ENCODE measurements at regions not wholly inside any gene's neighbourhood (a gene's known extent, or its start where the extent isn't known, plus 50 kb on each side); places are given as distances from the start of the nearest gene placed in this dataset.
A peak's percentile ranks its signal among the peaks of the same experiment; 100 is the strongest.
"Not testable (repeated sequence)": the region's sequence is repeated elsewhere in the genome, so short reads cannot be mapped to it uniquely, and the experiment has no call there.

DNA sequence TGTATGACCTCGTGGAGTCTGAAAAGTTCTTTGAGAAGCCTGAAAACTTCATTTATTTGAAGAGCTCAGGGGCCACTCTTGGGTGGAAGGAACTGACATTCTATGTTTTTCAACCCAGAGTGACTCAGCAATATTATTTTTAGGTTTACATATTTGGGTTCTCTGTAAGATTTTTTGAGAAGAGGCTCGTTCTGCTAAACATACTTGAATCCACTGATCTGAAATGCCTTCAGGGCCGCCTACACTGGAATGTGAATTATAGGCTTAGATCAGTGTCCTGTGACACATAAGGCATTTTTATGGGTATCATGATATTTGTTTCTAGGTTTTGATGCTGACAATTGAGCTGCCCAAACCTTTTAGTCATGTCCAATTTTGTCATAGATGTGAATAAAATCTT is 86.2 kb downstream of the PSAT1 start:
- peak; percentile 83 for DNase-seq

DNA sequence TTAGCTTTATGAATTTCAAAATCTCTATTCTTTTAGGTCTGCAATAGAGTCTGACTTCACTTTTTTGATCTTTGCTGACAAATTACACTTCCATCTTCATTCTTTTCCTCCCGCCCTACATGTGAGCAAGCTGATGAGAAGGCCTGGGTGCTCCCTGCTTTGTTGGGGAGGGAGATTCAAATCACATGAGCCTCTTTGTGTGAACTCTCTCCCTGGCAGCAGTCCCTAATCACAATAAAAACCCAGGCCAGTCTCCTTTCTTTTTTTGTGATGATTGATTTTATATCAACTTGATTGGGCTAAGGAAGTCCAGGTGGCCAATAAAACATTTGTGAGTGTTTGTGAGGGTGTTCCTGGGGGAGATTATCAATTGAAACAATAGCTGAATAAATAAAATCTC is 89.4 kb downstream of the PSAT1 start:
- DNase-seq = no peak

DNA sequence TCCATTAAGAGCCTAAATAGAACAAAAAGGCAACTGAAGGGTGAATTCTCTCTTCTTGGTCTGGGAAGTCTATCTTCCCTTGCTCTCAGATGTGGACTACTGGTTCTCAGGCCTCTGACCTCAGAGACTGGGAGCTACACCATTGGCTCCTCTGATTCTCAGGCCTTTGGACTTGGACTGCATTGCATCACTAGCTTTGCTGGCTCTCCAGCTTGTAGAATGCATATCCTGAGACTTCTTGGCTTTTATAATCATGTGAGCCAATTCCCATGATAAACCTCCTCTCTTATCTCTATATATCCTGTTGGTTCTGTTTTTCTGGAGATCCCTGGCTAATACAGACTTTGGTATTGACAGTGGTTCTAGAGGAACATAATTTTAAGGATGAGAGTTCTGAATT is 89.8 kb downstream of the PSAT1 start:
- no peak for DNase-seq

DNA sequence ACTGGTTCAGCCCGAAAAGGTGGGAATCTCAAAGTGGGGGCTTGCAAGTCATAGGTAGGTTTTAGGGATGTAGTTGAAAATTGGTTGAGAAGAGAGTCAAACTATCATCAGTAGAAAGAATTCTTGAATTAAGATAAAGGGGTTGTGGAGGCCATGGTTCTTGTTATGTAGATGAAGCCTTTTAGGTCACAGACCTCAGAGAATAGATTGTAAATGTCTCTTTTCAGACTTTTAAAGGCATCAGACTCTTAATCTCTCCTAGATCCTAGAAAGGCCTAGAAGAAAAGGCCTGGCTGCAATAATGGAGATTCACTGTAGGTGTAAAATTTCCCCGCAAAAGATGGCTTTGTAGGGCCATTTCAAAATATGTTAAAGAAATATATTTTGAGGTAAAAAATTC is 96.4 kb downstream of the PSAT1 start:
- no peak for DNase-seq

DNA sequence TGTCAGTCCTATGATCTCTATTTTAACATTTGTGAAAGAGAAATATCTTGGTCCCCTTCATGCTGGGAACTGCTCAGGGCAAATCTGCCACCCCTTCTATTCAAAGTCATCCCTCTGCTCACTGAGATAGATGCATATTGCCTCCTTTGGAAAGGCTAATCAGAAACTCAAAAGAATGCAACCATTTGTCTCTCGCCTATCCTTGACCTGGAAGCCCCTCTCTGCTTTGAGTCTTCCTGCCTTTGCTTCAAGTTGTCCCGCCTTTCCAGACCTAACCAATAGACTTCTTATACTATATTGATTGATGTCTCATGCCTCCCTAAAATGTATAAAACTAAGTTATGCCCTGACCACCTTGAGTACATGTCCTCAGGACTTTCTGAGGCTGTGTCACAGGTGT is 97.0 kb downstream of the PSAT1 start:
- DNase-seq = no peak

DNA sequence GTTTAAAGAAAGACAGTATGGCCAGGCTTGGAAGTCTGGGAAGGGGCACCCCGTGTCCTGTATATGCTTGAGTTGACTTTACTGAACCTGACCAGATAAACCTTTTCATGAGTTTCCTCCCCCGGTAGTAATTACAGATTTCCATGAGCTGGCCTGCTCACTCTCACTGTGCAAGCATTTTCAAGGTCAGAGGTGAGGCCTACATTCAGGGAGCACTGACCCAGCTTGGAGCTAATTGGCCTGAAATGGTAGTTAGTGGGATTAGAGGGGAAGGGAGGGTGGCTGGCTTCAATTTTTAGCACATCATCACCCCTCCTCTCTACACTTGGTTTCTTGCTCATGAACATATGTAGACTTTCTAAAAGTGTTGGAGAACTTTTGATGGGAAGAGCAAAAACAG is 99.2 kb downstream of the PSAT1 start:
- peak; percentile 17 for DNase-seq

DNA sequence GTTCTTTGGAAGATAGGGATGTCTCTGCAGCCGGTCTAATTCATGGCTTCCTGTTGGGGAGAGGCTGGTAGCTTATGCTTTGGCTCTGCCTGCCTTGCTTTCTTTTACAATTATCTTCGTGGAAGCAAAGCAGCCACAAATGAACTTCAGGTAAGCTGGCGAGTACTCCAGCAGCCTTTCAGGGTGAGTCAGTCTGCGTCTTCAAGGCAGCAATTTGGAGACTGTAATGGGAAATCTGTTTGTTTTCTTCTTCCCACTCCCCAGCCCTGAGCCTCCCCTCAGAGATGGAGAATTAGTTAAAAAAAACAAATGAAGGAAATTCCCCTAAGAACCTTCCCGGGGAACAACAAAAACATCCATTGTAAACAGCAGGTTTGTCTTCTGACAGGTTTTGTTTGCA is 100.1 kb downstream of the PSAT1 start:
- DNase-seq = no peak

DNA sequence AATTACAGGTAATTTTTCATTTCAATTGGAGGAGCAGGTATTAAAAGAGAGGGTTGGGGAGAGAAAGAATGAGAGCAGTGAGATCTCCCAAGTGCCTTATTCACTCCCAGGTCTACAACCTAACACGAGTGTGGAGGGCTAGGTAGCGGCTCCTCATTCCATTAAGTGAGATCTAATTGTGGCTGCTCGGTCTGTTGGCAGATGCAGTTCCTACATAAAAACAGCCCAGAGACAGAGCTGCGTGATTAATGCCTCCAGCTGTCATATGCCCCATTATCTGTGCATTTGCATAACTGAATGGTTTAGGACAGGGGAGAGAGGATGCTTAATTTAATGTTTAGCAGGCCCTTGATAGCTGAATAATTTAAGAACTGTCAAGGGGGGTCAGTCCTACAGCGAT is 100.5 kb downstream of the PSAT1 start:
- DNase-seq = no peak

DNA sequence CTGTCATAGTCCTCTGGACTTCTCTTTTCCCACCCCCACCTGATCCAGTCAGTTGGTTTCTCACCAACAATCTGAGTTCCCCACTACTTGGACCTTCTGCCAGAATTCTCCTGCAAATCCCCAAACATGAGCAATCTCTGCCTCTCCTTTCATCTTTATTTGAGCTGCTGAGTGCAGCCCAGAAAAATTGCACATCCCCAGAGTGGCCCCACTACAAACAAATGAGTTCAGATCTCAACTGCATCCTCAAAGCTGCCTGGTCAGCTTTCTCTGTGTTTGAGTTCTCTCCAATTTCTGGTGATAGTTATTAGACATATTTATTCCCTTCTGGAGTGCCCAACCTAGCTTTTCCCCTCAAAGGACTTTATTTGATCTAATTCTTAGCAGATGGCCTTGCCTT is 102.2 kb downstream of the PSAT1 start:
- DNase-seq = no peak

DNA sequence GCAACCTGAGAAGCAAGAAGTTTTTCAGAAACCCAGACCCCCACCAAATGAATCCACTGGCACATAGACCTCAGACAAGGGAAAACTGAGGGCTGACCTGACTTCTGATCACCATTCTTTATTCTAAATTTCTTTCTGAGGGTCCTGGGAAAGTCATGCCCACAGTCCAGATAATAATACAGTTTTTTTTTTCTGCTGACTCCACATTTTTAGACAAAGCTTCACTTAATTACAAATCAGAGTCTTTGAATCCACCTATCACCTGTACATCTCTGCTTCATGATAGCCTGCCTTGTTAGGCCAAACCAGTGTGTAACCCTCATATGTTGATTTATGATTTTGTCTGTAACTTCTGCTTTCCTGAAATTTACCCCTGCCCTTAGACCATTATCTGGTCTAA is 103.6 kb downstream of the PSAT1 start:
- DNase-seq = no peak

DNA sequence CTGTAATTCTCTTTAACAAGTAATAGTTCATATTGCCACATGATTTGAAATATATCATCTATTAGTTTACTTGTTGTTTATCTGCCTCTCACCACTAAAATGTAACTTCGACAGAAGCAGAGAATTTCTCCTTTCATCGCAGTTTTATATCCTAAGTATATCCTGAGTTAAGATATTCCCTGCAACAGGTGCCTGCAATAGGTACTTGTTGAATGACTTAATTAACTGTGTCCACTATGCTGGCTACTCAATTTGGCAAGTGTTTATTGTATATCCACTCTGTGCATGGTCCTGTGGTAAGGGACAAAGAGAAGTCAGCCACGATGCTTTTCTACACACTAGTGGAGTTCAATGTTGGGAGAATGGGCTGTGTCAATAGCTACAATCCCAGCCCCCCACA is 108.5 kb downstream of the PSAT1 start:
- no peak for DNase-seq

DNA sequence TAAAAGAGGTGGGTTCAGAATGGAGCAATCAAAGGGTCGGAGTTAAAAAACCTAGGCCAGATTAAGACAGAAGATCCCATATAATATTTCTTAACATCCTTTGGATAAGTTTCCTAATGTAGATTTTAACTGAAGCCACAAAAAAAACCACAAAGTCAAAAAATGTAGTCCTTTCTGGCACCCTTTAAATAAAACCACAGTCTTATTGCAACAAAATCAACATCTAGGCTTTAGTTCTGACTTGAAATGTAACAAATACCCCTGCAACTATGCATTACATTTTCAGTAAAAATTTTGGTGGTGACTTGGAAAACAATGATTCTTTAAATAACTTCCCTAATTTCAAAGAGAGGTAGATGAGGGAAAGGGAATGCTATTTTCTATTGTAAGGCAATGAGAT is 109.2 kb downstream of the PSAT1 start:
- DNase-seq = no peak

DNA sequence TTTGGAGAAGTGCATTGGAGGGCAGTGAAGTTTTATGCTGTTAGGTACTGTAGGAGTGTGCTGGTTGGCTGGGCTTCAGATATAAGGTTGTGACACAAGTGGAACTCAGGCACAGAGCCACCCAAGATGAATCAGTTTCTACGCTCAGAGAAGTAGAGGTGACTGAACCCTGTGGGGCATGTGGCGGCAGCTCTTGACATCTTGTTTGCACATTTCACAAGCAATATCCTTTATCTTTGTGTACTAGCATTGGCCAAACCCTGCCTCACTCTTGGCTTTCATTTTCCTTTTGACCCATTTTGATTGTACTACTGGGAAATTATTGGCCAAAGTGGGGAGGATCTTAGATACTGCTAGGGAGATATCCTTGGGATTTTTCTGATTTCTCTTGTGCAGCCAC is 110.0 kb downstream of the PSAT1 start:
- no peak for DNase-seq

DNA sequence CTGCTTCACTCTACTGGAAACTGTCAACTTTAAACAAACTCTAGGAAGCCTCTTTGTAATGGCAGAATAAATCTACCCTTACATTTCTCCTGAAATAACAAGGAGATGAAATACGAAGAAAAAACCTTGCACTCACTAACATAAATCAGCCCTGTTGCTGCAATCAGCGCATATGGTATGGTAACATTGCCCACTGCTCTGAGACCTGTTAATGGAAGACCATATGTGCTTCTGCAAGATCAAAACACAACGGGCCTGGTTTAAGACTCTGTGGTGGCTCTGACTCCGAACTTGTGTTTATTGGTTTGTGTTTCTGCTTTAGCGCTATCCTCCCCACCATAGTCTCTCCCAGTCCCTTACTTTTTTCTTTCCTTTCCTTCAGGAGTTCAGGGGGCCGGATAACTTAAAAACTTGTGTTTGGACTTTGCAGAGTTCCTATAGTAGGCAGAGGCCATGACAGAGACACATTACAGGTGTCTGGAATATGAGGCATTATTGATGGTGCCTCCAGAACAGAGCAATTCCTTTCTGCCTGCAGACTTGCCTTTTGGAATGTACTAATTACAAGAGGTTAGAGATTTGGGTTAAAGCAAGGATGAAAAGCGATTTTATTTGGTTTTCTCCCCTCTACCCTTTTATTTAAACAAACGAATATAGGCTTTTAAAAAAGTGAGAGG is 110.8 kb downstream of the PSAT1 start:
- DNase-seq = no peak

DNA sequence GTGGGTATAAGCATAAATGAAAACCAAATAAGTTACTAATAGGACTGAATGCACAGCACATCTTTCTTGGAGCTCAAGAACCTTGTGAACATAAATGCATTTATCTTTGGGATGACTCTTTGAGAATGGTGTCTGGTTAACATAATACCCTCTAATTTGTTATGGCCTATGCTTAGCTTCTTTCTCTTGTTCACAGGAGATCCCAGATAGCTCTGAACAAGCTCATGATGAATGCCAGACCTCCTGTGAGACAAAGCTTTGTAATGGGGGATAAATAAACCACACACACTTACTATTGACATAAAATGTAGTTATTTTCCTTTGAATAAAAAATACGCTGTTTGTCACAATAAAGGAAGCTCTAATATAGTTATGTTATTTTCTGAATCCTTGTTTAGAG is 111.5 kb downstream of the PSAT1 start:
- no peak for DNase-seq

DNA sequence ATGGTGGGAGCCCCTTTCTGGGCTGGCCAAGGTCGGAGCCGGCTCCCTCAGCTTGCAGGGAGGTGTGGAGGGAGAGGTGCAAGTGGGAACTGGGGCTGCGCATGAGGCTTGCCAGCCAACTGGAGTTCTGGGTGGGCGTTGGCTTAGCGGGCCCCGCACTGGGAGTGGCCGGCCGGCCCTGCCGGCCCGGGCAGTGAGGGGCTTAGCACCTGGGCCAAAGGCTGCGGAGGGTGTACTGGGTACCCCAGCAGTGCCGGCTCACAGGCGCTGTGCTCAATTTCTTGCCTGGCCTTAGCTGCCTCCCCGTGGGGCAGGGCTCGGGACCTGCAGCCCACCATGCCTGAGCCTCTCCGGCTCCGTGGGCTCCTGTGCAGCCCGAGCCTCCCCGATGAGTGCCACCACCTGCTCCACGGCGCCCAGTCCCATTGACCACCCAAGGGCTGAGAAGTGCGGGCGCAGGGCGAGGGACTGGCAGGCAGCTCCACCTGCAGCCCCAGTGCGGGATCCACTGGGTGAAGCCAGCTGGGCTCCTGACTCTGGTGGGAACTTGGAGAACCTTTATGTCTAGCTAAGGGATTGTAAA is 113.1 kb downstream of the PSAT1 start:
- DNase-seq = not testable (repeated sequence)

DNA sequence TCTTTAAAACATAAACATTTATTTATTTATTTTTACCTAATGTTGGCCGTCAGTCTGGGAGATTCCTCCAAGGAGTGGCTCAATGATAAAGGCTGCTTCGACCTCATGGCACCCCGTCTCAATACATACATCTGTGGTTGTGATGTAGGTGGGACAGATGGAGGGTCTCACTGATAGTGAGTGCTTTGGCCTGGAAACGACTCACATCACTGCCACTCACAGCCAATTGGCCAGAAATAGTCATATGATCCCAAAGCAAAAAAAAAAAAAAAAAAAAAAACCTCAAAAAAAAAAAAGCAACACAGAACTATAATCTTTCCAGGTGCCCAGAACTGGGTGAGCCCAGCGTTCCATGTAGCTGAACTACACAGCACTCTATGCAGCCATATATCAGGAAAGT is 125.4 kb downstream of the PSAT1 start:
- DNase-seq = no peak

DNA sequence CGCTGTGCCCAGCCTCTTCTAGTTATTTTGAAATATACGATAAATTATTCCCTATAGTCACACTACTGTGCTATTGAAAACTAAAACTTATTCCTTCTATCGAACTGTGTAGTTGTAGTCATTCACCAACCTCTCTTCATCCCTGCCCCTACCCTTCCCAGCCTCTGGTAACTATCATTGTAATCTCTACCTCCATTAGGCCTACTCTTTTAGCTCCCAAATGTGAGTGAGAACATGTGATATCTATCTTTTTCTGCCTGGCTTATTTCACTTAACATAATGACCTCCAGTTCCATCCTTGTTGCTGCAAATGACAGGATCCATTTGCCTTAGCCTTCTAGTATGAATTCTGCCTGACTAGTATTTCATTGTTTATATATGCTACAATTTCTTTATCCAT is 127.4 kb downstream of the PSAT1 start:
- no peak for DNase-seq

DNA sequence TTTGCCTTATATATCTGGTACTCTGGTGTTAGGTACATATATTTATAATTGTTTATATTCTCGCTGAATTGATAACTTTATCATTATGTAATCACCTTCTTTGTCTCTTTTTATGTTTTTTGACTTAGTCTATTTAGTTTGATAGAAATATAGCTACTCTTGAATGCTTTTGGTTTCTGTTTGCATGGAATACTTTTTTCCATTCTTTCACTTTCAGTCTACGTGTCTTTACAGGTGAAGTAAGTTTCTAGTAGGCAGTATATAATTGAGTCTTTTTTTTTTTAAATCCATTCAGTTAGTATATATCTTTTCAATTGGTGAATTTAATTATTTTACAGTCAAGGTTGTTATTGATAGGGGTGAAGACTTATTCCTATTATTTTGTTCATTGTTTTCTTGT is 131.7 kb downstream of the PSAT1 start:
- no peak for DNase-seq

DNA sequence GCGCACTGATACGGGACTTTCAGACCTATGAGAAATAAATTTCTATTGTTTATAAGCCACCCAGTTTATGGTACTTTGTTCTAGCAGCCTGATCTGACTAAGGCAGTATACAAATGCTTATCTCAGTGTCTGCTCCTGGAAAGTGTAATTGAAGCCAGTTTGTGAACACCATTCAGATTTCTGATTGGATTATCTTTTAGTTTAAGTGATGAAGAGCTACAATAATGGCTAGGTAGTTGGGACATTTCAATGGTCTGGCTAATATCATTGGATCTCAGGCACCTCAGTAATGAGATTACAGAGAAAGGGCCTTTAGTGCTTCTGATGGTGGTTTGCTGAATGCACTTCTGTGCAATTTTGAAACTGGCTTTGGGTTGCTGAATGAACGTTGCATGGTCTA is 133.5 kb downstream of the PSAT1 start:
- DNase-seq = no peak

DNA sequence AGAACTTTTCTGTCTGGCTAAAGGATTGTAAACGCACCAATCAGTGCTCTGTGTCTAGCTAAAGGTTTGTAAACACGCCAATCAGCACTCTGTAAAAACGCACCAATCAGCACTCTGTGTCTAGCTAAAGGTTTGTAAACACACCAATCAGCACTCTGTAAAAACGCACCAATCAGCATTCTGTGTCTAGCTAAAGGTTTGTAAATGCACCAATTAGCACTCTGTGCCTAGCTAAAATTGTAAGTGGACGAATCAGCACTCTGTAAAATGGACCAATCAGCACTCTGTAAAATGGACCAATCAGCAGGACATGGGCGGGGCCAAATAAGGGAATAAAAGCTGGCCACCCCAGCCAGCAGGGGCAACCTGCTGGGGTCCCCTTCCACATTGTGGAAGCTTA is 134.1 kb downstream of the PSAT1 start:
- not testable (repeated sequence) for DNase-seq

DNA sequence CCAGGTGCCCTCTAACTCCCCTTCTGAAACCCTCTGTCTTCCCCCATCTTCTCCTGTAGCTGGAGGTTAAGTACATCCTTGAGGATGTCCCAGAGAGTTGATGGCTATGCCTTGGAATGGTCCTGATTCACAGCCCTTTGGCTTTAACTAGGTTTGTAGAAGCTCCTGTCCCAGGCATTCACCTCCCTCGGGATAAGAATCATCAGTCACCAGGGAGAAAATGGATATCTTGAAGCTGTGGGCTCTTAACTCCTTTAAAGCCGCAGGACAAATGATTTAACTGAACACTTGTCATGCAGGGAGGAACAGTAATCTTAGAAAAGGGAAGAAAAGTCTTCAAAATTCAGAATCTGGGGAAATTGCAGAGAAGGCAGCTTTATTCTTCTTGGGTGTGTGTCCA is 139.9 kb downstream of the PSAT1 start:
- DNase-seq = no peak

DNA sequence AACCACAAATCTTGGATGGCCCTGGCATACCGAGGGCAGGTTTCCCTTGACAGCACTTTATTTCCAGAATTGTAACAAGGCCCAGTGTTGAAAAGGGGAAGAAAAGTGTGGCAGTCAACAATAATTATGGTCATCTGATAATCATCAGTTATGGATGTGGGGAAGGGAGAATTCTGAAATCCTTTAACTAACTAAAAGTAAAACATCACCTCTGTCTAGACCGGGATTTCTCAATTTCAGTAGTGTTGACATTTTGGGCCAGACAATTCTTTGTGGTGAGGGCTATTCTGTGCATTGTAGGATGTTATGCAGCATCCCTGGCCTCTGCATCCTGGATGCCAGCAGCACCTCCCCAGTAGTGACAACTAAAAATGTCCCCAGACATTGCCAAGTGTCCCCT is 140.4 kb downstream of the PSAT1 start:
- no peak for DNase-seq

DNA sequence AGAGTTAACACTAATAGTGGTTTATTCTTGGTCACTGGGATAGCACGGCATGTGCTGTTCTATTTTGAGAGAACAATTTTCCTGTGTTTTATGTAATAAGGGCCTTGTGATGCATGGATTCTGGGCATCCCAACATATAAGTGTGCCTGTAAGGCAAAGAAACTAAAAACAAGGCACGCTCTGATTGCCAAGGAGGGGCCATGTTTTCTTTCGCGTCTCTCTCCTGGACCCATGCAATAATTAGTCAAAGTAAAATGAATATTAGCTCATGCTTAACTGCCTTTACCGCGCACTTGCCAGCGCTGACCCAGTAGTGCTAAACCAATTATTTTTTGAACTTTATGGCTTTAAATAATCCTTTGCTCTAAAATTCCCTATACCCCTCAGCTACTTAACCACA is 140.9 kb downstream of the PSAT1 start:
- DNase-seq = no peak

DNA sequence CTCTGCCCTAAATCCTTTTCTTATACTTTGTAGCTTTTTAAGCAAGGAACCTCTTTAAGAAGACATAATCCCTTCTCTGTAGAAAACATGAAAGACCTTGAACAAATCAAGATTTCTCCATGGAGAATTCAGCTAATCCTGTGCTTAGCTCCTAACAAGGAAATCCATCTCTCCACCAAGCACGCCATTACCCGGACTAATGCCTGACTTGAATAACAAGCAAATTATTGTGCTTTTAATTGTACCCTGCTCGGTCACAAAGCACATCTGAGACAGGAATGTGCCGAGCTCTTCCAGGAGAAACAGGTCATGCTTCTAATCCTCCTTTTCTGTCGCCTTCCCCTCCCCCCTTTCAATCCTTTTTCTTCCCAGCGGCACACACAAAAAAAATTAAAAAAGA is 141.3 kb downstream of the PSAT1 start:
- DNase-seq = no peak

Measured in EL (cell line).